PC-9 (cell line): ENCODE measurements at regions not wholly inside any gene's neighbourhood (a gene's known extent, or its start where the extent isn't known, plus 50 kb on each side); places are given as distances from the start of the nearest gene placed in this dataset.

Source experiments
- EZH2 ChIP-seq: fragments of 200-600 bp; sonication (generic); IDR thresholded peaks from 2 replicates; pipeline ENCODE4 v1.8.0; 2017; ENCODE audit warnings: antibody characterized with exemption, low read depth
- TF ChIP-seq, protein P1 (sequence below): fragments of 200-600 bp; sonication (generic); conservative IDR thresholded peaks from 2 replicates; pipeline ENCODE4 v1.6.1; 2017; ENCODE audit warnings: mixed run types, antibody characterized with exemption, mild to moderate bottlenecking, moderate library complexity

DNA sequence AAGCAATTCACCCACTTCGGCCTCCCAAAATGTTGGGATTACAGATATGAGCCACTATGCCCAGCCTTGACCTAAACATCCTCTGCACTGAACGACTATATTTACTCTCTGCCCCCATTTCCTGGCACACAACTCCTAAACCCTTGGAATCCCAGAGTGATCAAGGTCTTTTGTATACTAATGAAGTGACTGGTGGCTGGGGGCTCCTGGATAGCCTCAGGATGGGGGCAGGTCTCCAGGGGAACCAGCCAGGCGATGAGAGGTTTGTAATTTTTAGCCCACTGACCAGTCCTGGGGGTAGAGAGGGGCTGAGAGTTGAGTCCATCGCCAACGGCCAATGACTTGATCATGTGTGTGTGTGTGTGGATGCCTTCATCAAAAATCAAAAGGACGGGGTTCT lies 71.1 kb downstream of the FAM50B start:
- TF ChIP-seq, protein P1, sequence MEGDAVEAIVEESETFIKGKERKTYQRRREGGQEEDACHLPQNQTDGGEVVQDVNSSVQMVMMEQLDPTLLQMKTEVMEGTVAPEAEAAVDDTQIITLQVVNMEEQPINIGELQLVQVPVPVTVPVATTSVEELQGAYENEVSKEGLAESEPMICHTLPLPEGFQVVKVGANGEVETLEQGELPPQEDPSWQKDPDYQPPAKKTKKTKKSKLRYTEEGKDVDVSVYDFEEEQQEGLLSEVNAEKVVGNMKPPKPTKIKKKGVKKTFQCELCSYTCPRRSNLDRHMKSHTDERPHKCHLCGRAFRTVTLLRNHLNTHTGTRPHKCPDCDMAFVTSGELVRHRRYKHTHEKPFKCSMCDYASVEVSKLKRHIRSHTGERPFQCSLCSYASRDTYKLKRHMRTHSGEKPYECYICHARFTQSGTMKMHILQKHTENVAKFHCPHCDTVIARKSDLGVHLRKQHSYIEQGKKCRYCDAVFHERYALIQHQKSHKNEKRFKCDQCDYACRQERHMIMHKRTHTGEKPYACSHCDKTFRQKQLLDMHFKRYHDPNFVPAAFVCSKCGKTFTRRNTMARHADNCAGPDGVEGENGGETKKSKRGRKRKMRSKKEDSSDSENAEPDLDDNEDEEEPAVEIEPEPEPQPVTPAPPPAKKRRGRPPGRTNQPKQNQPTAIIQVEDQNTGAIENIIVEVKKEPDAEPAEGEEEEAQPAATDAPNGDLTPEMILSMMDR = no peak
- no peak for TF ChIP-seq EZH2
